Activated CD4-positive, alpha-beta T cell treated with anti-CD3 and anti-CD28 coated beads, Interleukin-10, Interleukin-2, amounts not matched to agents 100 ng/mL and 50 ng/mL, durations not matched to agents 16 hours and 8 hours (primary cell): ENCODE measurements at regions not wholly inside any gene's neighbourhood (a gene's known extent, or its start where the extent isn't known, plus 50 kb on each side); places are given as distances from the start of the nearest gene placed in this dataset.

Source experiments
- DNase-seq: peaks from one replicate; pipeline ENCODE4 v3.0.0-alpha.2; 2020

- no peak for DNase-seq
Observed at GRCh38 chr3:124201226-124201625, 209.3 kb upstream of the ROPN1 start.

DNA sequence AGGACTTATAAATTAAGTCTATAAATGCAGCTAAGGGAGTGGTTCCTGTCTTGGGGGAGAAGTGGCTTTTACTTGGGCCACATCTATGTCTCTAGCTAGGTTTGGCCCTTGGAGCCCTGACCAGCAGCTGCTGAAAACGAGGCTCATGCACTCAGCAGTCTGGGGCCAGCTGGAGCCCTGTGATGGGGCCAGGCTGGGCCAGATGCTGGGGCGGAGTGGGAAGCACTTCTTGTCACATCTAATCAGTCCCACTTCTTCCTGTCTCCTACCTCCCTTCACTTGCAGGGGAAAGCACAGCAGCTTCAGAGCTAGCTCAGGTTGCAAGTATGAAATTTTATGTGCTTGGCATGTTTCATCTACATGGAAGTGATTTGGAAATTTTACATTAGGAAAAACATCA, 209.9 kb upstream of the ROPN1 start:
- no peak for DNase-seq

DNA sequence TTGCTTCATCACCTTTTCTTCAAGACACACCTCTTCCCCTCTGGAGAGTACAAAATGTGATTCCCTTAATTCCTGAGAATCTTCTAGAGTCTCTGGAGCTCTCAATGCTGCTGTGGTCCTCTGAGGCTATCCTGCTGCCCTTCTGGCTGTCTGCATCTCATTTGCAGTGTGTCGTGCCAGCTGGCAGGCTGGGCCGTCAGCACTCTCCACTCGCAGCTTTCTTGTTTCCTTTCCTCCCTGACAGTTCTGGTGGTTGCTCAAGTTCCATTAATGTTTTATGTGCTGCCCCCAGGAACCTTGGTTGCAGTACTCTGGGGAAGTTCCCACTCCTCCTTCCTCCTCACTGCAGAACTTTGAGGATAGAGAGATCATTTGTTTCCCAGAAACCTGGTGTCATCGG, 210.8 kb upstream of the ROPN1 start:
- DNase-seq: no peak

GRCh38 chr3:124203292-124203691, 211.4 kb upstream of the ROPN1 start:
- DNase-seq: no peak

GRCh38 chr3:124206225-124207055, 214.5 kb upstream of the ROPN1 start:
- DNase-seq: no peak

DNA sequence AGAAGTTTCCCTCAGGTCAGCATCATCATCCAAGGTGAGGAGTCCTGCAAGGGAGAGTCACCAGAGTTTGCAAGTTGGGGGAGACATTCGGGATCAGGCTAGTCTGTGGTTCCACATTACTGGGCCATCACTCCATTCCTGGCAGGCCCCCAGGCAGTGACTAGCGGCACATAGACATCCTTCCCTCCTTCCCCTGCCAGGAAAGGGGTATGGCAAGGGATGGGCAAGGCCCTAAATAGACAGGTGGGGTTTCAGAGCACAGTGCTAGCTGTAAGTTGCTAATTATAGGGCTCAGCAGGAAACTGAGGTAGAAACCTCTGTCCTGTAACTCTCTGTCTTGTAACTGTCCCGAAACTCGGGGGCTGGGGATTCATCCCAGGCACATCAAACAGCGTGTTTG, 215.2 kb upstream of the ROPN1 start:
- no peak for DNase-seq

GRCh38 chr3:124207873-124208485, 216.1 kb upstream of the ROPN1 start:
- DNase-seq: no peak

GRCh38 chr3:124209426-124209825, 217.5 kb upstream of the ROPN1 start:
- DNase-seq: no peak

- DNase-seq: no peak
Observed at GRCh38 chr3:124210899-124211298, 219.0 kb upstream of the ROPN1 start.

DNA sequence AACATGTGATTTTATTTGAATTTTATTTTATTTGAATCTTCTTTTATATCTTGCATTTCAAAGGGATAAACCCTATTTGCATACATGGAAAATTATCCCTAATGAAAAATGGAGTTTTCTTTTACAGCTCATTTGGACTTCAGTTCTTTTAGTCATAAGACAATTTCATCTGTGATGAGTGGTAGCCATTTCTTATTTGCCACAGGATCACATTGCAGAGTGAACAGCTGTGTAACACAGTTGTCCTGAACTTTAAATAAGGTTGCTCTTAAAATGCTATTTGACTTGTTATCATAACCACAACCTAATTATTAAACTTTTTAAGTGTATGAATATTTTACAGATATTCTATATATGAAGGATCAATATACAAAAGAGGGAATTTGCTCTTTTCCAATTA, 221.7 kb upstream of the ROPN1 start:
- DNase-seq: no peak

GRCh38 chr3:124217542-124217941, 225.6 kb upstream of the ROPN1 start:
- DNase-seq: peak; percentile 28

- no peak for DNase-seq
Observed at GRCh38 chr3:124221422-124221821, 229.5 kb upstream of the ROPN1 start.

GRCh38 chr3:124223853-124224252, 231.9 kb upstream of the ROPN1 start:
- no peak for DNase-seq

- no peak for DNase-seq
Observed at GRCh38 chr3:124227150-124227630, 235.3 kb upstream of the ROPN1 start.

- DNase-seq: no peak
Observed at GRCh38 chr3:124229420-124229819, 237.5 kb upstream of the ROPN1 start.

GRCh38 chr3:124229836-124230235, 237.9 kb upstream of the ROPN1 start:
- DNase-seq: no peak

- no peak for DNase-seq
Observed at GRCh38 chr3:124230432-124230831, 238.5 kb upstream of the ROPN1 start.

- DNase-seq: no peak
Observed at GRCh38 chr3:124230998-124231397, 239.1 kb upstream of the ROPN1 start.

DNA sequence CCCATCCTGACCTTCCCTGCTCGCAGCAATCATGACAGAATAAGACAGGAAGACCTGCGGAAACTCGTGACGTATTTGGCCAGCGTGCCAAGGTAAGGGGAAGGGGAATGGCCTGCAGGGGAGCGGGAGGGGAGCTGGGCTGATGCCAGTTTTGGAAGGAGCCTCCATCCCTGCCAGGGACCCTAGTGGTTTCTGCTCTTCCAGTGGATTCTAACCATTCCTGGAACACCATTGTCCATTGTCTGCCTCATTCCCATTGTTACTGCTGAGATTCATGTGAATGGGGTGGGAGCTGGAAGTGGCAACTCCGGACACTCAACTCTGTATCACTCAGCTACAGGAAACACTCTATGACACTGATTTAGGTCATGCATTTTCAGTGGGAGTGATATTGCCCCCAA, 242.9 kb upstream of the ROPN1 start:
- DNase-seq: no peak

- DNase-seq: no peak
Observed at GRCh38 chr3:124235446-124235845, 243.5 kb upstream of the ROPN1 start.

- DNase-seq: no peak
Observed at GRCh38 chr3:124243177-124243859, 251.4 kb upstream of the ROPN1 start.

GRCh38 chr3:124246376-124246775, 254.5 kb upstream of the ROPN1 start:
- DNase-seq: no peak

- DNase-seq: peak; percentile 13
Observed at GRCh38 chr3:124246949-124247348, 255.0 kb upstream of the ROPN1 start.

DNA sequence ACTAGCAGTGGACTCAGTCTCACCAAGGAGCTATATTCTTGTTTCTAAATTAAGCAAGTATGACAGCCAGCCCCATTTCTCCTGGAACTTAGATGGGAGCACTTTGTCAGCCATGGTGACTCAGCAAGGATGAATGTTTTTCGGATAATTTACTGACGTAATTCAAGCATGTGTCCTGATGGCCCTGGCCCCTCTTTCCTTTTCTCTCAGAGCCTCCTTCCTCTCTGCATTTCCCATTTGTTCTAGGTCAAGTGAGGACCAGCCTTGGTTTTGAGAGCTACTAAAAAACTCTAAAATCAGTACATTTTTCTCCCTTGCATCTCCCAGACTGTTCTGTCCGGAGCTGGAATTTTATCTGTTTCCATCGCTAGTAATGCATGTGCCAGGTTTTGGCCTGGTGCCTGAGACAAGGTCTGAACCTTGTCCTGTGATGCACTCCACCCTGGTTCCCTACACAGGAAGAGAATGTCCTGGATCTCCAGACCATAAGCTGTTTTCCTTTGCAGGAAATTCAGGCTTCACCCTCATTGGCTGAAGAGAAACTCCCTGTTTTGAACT, 256.6 kb upstream of the ROPN1 start:
- DNase-seq: no peak
